ENCODE measurements at regions not wholly inside any gene's neighbourhood (a gene's known extent, or its start where the extent isn't known, plus 50 kb on each side); places are given as distances from the start of the nearest gene placed in this dataset.
"Not testable (repeated sequence)": the region's sequence is repeated elsewhere in the genome, so short reads cannot be mapped to it uniquely, and the experiment has no call there.

- no peak for DNase-seq
Measured at GRCh38 chrX:120752431-120753082, 122.7 kb upstream of the C1GALT1C1 start.

GRCh38 chrX:120751683-120752082 lies 121.8 kb upstream of the C1GALT1C1 start:
- DNase-seq: no peak

- DNase-seq: no peak
Measured at GRCh38 chrX:120750381-120750780, 120.5 kb upstream of the C1GALT1C1 start.

GRCh38 chrX:120749141-120749846 lies 119.4 kb upstream of the C1GALT1C1 start:
- DNase-seq: no peak

- no peak for DNase-seq
Measured at GRCh38 chrX:120746153-120746552, 116.3 kb upstream of the C1GALT1C1 start.

- no peak for DNase-seq
Measured at GRCh38 chrX:120742946-120743665, 113.3 kb upstream of the C1GALT1C1 start.

GRCh38 chrX:120741452-120741851 lies 111.6 kb upstream of the C1GALT1C1 start:
- no peak for DNase-seq

GRCh38 chrX:120740072-120740471 lies 110.2 kb upstream of the C1GALT1C1 start:
- DNase-seq: no peak

- DNase-seq: no peak
Measured at GRCh38 chrX:120739300-120739699, 109.4 kb upstream of the C1GALT1C1 start.

GRCh38 chrX:120736989-120737388 lies 107.1 kb upstream of the C1GALT1C1 start:
- no peak for DNase-seq

GRCh38 chrX:120735966-120736365 lies 106.1 kb upstream of the C1GALT1C1 start:
- DNase-seq: no peak

GRCh38 chrX:120732879-120733278 lies 103.0 kb upstream of the C1GALT1C1 start:
- no peak for DNase-seq

GRCh38 chrX:120732461-120732860 lies 102.6 kb upstream of the C1GALT1C1 start:
- DNase-seq: no peak

GRCh38 chrX:120731386-120731785 lies 101.5 kb upstream of the C1GALT1C1 start:
- no peak for DNase-seq

- DNase-seq: not testable (repeated sequence)
Measured at GRCh38 chrX:120729506-120730255, 99.8 kb upstream of the C1GALT1C1 start.

- DNase-seq: no peak
Measured at GRCh38 chrX:120727911-120728310, 98.1 kb upstream of the C1GALT1C1 start.

- no peak for DNase-seq
Measured at GRCh38 chrX:120727452-120727851, 97.6 kb upstream of the C1GALT1C1 start.

GRCh38 chrX:120726294-120726693 lies 96.4 kb upstream of the C1GALT1C1 start:
- no peak for DNase-seq

- no peak for DNase-seq
Measured at GRCh38 chrX:120725874-120726273, 96.0 kb upstream of the C1GALT1C1 start.

GRCh38 chrX:120719622-120720021 lies 89.8 kb upstream of the C1GALT1C1 start:
- DNase-seq: no peak

- no peak for DNase-seq
Measured at GRCh38 chrX:120718969-120719368, 89.1 kb upstream of the C1GALT1C1 start.

GRCh38 chrX:120702337-120702736 lies 72.5 kb upstream of the C1GALT1C1 start:
- not testable (repeated sequence) for DNase-seq

GRCh38 chrX:120697053-120697452 lies 67.2 kb upstream of the C1GALT1C1 start:
- no peak for DNase-seq
